CD14-positive monocyte (primary cell): ENCODE measurements at regions not wholly inside any gene's neighbourhood (a gene's known extent, or its start where the extent isn't known, plus 50 kb on each side); places are given as distances from the start of the nearest gene placed in this dataset.

Source experiments
- DNase-seq, 3 donors: peaks; one replicate each; pipeline ENCODE4 v3.0.0-alpha.2; 2011 to 2022
- H2AFZ ChIP-seq: 2 replicates; pipeline ENCODE4 v1.6.0; 2012; ENCODE audit warnings: mild to moderate bottlenecking, low read depth, low read length, inconsistent platforms; ENCODE audit not compliant: insufficient read depth, poor library complexity, severe bottlenecking
- H3K27ac ChIP-seq, 2 donors: 1 replicate in 1 of 2; 2 replicates in 1 of 2; pipeline ENCODE4 v1.5.1; 2012 to 2013; ENCODE audit warnings: low read length in 2 of 2, control low read depth in 1 of 2, inconsistent platforms in 1 of 2, low read depth in 1 of 2, mild to moderate bottlenecking in 1 of 2
- H3K27me3 ChIP-seq, 2 donors: one replicate each; pipeline versions ENCODE4 v1.6.0 to v1.6.1; 2011 to 2013; ENCODE audit warnings: low read length in 2 of 2; ENCODE audit not compliant: control insufficient read depth in 2 of 2, insufficient read depth in 2 of 2
- H3K36me3 ChIP-seq, 2 donors: replicated peaks in 1 of 2; 1 replicate in 1 of 2; 2 replicates in 1 of 2; pipeline versions ENCODE4 v1.5.1 to v1.6.1; 2012 to 2013; ENCODE audit warnings: low read length in 2 of 2, control low read depth in 1 of 2, inconsistent platforms in 1 of 2, mild to moderate bottlenecking in 1 of 2; ENCODE audit not compliant: insufficient read depth in 2 of 2, control insufficient read depth in 1 of 2
- H3K4me1 ChIP-seq, 2 donors: 1 replicate in 1 of 2; 2 replicates in 1 of 2; pipeline versions ENCODE4 v1.5.1 to v1.6.1; 2012 to 2013; ENCODE audit warnings: low read length in 2 of 2, control low read depth in 1 of 2, inconsistent platforms in 1 of 2, mild to moderate bottlenecking in 1 of 2, moderate library complexity in 1 of 2; ENCODE audit not compliant: insufficient read depth in 2 of 2, control insufficient read depth in 1 of 2
- H3K4me2 ChIP-seq: replicated peaks from 2 replicates; pipeline ENCODE3; 2012; ENCODE audit warnings: low read length, moderate library complexity, mild to moderate bottlenecking; ENCODE audit not compliant: poor library complexity, severe bottlenecking; ENCODE audit errors: extremely low read depth
- H3K4me3 ChIP-seq, 3 experiments: fragments of 200-600 bp in 1 of 3; sonication (generic) in 1 of 3; replicated peaks in 1 of 3; 1 replicate in 2 of 3; 2 replicates in 1 of 3; pipeline ENCODE4 v1.5.1; 2011 to 2013; ENCODE audit warnings: low read length in 3 of 3, mild to moderate bottlenecking in 3 of 3, control low read depth in 2 of 3, low read depth in 2 of 3, inconsistent platforms in 1 of 3, moderate library complexity in 1 of 3
- H3K79me2 ChIP-seq: 2 replicates; pipeline ENCODE4 v1.6.0; 2012; ENCODE audit warnings: mild to moderate bottlenecking, control low read depth, inconsistent platforms, low read length, moderate library complexity; ENCODE audit not compliant: insufficient read depth
- H3K9ac ChIP-seq: 2 replicates; pipeline ENCODE4 v1.6.0; 2017; ENCODE audit warnings: low read length, mild to moderate bottlenecking; ENCODE audit not compliant: insufficient read depth, poor library complexity, severe bottlenecking
- H3K9me3 ChIP-seq, 2 donors: replicated peaks in 1 of 2; 1 replicate in 1 of 2; 2 replicates in 1 of 2; pipeline versions ENCODE4 v1.5.1 to v1.6.1; 2012 to 2013; ENCODE audit warnings: low read length in 2 of 2, control low read depth in 1 of 2; ENCODE audit not compliant: control insufficient read depth in 1 of 2, insufficient read depth in 1 of 2
- H4K20me1 ChIP-seq: 2 replicates; pipeline ENCODE4 v1.6.0; 2012; ENCODE audit warnings: mild to moderate bottlenecking, low read length, control low read depth, moderate library complexity; ENCODE audit not compliant: insufficient read depth
- H3K27ac Mint-ChIP-seq, 7 donors: one replicate each; pipeline ENCODE4 v1.8.0; 2020; ENCODE audit warnings: mild to moderate bottlenecking in 7 of 7, mixed read lengths in 7 of 7, moderate library complexity in 6 of 7, inconsistent platforms in 2 of 7
- H3K27me3 Mint-ChIP-seq, 3 donors: one replicate each; pipeline ENCODE4 v1.8.0; 2021 to 2022; ENCODE audit warnings: low read depth in 3 of 3, mild to moderate bottlenecking in 3 of 3, mixed read lengths in 3 of 3, moderate library complexity in 3 of 3, inconsistent platforms in 1 of 3
- H3K36me3 Mint-ChIP-seq, 2 donors: one replicate each; pipeline ENCODE4 v1.8.0; 2020; ENCODE audit warnings: mixed read lengths in 2 of 2, inconsistent platforms in 1 of 2, mild to moderate bottlenecking in 1 of 2
- H3K4me1 Mint-ChIP-seq: one replicate; pipeline ENCODE4 v1.8.0; 2020; ENCODE audit warnings: mild to moderate bottlenecking, mixed read lengths
- H3K4me3 Mint-ChIP-seq, 2 donors: one replicate each; pipeline ENCODE4 v1.8.0; 2020; ENCODE audit warnings: mild to moderate bottlenecking in 2 of 2, mixed read lengths in 2 of 2, moderate library complexity in 1 of 2
- H3K9me3 Mint-ChIP-seq, 7 donors: one replicate each; pipeline ENCODE4 v1.8.0; 2020 to 2022; ENCODE audit warnings: mixed read lengths in 7 of 7, mild to moderate bottlenecking in 6 of 7, moderate library complexity in 6 of 7, inconsistent platforms in 2 of 7
- CTCF ChIP-seq: fragments of 200-600 bp; IDR thresholded peaks from one replicate; pipeline ENCODE4 v1.8.0; 2022; ENCODE audit warnings: antibody characterized with exemption, mild to moderate bottlenecking
- WGBS: methylation state at CpG from one replicate; pipeline ENCODE4 v1.1.5; 2013; ENCODE audit warnings: missing lambda C conversion rate; ENCODE audit not compliant: insufficient coverage; 5-methylcytosine and 5-hydroxymethylcytosine counted together
- intact Hi-C, 2 donors: fragments of 100-400 bp; cut with micrococcal nuclease; formaldehyde crosslinking; loops; one replicate each; pipeline versions ENCODE4 v1.15.0 to v1.15.1; 2023

DNA sequence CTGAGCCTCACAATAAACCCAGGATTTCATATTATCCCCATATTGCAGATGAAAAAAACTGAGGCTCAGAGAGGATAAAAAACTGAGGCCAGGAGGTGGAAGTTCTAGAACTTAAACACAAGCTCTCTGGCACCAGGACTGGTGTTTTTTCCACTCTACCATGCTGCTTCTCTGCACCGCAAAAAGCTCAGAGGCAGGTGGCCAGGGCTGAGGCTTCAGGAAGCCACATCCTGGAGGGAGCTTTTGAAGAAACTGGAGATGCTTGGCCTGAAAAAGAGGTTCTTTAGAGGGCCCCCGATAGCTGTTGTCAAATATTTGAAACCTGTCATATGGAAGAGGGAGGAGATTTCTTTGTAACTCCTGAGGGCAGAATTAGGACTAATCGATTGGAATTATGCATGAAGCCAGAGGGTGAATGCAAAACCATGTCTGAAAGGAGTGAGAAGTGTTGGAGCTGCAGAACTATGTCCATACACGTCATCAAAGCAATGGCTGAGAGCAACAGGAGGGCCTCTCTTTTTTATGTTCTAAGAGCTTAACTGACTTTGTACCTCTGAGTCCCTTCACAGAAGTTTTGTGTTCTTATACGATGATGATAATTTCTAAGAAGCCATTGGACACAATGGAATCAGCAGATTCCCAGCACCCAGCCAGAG lies 448.6 kb downstream of the FUT8 start:
- Histone ChIP-seq H2AFZ (no peak overlapping the region), H3K36me3 (no peaks in the 10 kb centered on the region), H3K27ac (no peak overlapping the region), H3K4me3 (no peak overlapping the region), H3K4me1 (no peaks in the 10 kb centered on the region), H3K9me3 (no peaks in the 10 kb centered on the region), H4K20me1 (no peaks in the 10 kb centered on the region), H3K27me3 (no peaks in the 10 kb centered on the region), H3K9ac (no peak overlapping the region), H3K79me2 (no peaks in the 10 kb centered on the region), H3K4me2 (no peak overlapping the region)
- Mint-ChIP-seq H3K4me3 (no peak overlapping the region), H3K4me1 (no peaks in the 10 kb centered on the region), H3K9me3 (peaks cover 0 to 6% (median 2%) of the 10 kb centered on the region in 7 donors), H3K27me3 (peaks cover 0 to 2% (median 1%) of the 10 kb centered on the region in 3 donors), H3K27ac (no peak overlapping the region), H3K36me3 (no peaks in the 10 kb centered on the region)
- intact Hi-C loops: no loop called here
- no peak for TF ChIP-seq CTCF
- DNase-seq: no peak
- whole genome bisulfite sequencing: 55% methylated on average over 4 of the region's 5 CpGs

DNA sequence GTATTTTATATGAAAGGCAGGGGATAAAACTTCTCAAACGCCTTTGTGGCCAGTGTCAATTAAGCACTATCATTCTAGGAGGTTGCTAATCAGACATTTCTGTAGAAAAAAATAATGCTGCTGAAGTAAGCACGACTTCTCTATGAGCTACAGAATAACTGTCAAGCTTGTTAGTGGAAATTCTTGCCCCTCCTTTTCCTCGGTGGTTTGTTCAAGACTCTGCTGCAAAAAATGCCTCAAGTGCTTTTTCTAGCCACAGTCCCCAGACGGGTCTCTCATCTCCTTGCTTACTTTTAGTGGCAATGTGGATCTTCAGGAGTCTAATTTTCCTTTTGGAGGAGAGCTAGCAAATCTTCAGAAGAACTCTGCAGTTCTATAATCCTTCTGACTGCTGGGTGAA lies 452.0 kb downstream of the FUT8 start:
- Histone ChIP-seq H2AFZ (no peak overlapping the region), H3K9ac (no peak overlapping the region), H3K27me3 (no peaks in the 10 kb centered on the region), H3K36me3 (no peaks in the 10 kb centered on the region), H3K9me3 (no peaks in the 10 kb centered on the region), H3K79me2 (no peaks in the 10 kb centered on the region), H3K27ac (no peak overlapping the region), H4K20me1 (no peaks in the 10 kb centered on the region), H3K4me1 (no peaks in the 10 kb centered on the region), H3K4me2 (no peak overlapping the region), H3K4me3 (no peak overlapping the region)
- no peak for TF ChIP-seq CTCF
- Mint-ChIP-seq H3K4me3 (no peak overlapping the region), H3K4me1 (no peaks in the 10 kb centered on the region), H3K9me3 (peaks cover 0 to 2% (median 0%) of the 10 kb centered on the region in 7 donors), H3K27me3 (peaks cover 0 to 2% (median 1%) of the 10 kb centered on the region in 3 donors), H3K36me3 (no peaks in the 10 kb centered on the region), H3K27ac (no peak overlapping the region)
- DNase-seq: no peak
- WGBS: 8% methylated on average over 2 of the region's 4 CpGs
- intact Hi-C loops: no loop called here
